GM12878 (cell line): ENCODE measurements at regions not wholly inside any gene's neighbourhood (a gene's known extent, or its start where the extent isn't known, plus 50 kb on each side); places are given as distances from the start of the nearest gene placed in this dataset.

Source experiments
- ATAC-seq: fragments of 200-7000 bp; cut with Tn5 transposase; 3 replicates; pipeline ENCODE4 v1.9.1; 2020; ENCODE audit warnings: mild to moderate bottlenecking, moderate library complexity
- BruUV-seq: library from RNA; stranded (reverse); fragments of 400-500 nt; replicated peaks from 2 replicates; lab custom pipeline; 2021; lab: Mats Ljungman, UMichigan
- CTCF ChIA-PET: fragments of 300-600 bp; sonication (Branson Sonifier 250); formaldehyde crosslinking; extraction: SDS; loops from one replicate; lab custom pipeline; 2021; ENCODE audit warnings: inconsistent platforms; lab: Yijun Ruan, JAX
- POLR2A ChIA-PET: fragments of 350-600 bp; formaldehyde crosslinking; extraction: SDS; loops from one replicate; lab custom pipeline; 2021; ENCODE audit warnings: inconsistent platforms; lab: Charles Lee
- RAD21 ChIA-PET: fragments of 300-600 bp; sonication (Branson Sonifier 250); formaldehyde crosslinking; loops from one replicate; lab custom pipeline; 2023; ENCODE audit warnings: antibody characterized with exemption; ENCODE audit not compliant: unreplicated experiment; lab: Charles Lee
- SMC1A ChIA-PET: fragments of 300-600 bp; sonication (Branson Sonifier 250); formaldehyde crosslinking; loops from one replicate; lab custom pipeline; 2023; ENCODE audit not compliant: unreplicated experiment, uncharacterized antibody; lab: Charles Lee
- DNase-seq: peaks from one replicate; pipeline ENCODE4 v3.0.0-alpha.2; 2011; ENCODE audit warnings: low read depth, low spot score
- FAIRE-seq: peaks from 3 replicates; lab custom pipeline; 2011; peaks lifted over from hg19 to GRCh38; lab: Jason Lieb, UNC
- H2AFZ ChIP-seq: 2 replicates; pipeline ENCODE4 v1.6.0; 2011; ENCODE audit warnings: low read depth, low read length, control low read depth; ENCODE audit not compliant: control insufficient read depth
- H3K27ac ChIP-seq: 2 replicates; pipeline ENCODE4 v1.5.1; 2011; ENCODE audit warnings: control low read depth; ENCODE audit not compliant: control insufficient read depth, insufficient read depth
- H3K27me3 ChIP-seq, 2 experiments: replicated peaks in 1 of 2; 2 replicates each; pipeline versions ENCODE4 v1.6.0 to v1.6.1; 2011; ENCODE audit warnings: low read length in 1 of 2; ENCODE audit not compliant: control insufficient read depth in 2 of 2, insufficient read depth in 2 of 2
- H3K36me3 ChIP-seq, 2 experiments: 2 replicates each; pipeline ENCODE4 v1.5.1; 2011; ENCODE audit warnings: low read length in 1 of 2; ENCODE audit not compliant: control insufficient read depth in 2 of 2, insufficient read depth in 2 of 2
- H3K4me1 ChIP-seq: 2 replicates; pipeline ENCODE4 v1.6.1; 2011; ENCODE audit warnings: mild to moderate bottlenecking, low read length, moderate library complexity, mixed read lengths; ENCODE audit not compliant: control insufficient read depth, insufficient read depth
- H3K4me2 ChIP-seq: 2 replicates; pipeline ENCODE4 v1.6.0; 2011; ENCODE audit warnings: control low read depth; ENCODE audit not compliant: control insufficient read depth, insufficient read depth
- H3K4me3 ChIP-seq: fragments of 200-600 bp; sonication (generic); 2 replicates; pipeline ENCODE4 v1.5.1; 2016
- H3K79me2 ChIP-seq: 2 replicates; pipeline ENCODE4 v1.6.0; 2011; ENCODE audit warnings: low read length; ENCODE audit not compliant: control insufficient read depth, insufficient read depth
- H3K9ac ChIP-seq: 2 replicates; pipeline ENCODE4 v1.8.0; 2011; ENCODE audit warnings: low read length, control low read depth, mixed read lengths; ENCODE audit not compliant: control insufficient read depth, insufficient read depth
- H3K9me3 ChIP-seq: replicated peaks from 3 replicates; pipeline ENCODE4 v1.5.1; 2011; ENCODE audit warnings: mild to moderate bottlenecking, low read length; ENCODE audit not compliant: control insufficient read depth, insufficient read depth
- H4K20me1 ChIP-seq: 2 replicates; pipeline ENCODE4 v1.6.0; 2011; ENCODE audit not compliant: control insufficient read depth, insufficient read depth
- ATF2 ChIP-seq: IDR thresholded peaks from 2 replicates; pipeline ENCODE4 v1.6.1; 2012; ENCODE audit warnings: low read length, inconsistent platforms
- ATF7 ChIP-seq: fragments of 450-650 bp; IDR thresholded peaks from 2 replicates; pipeline ENCODE4 v1.6.1; 2016; ENCODE audit warnings: low read depth, mild to moderate bottlenecking
- ETV6 ChIP-seq, 2 experiments: fragments of 450-650 bp in 1 of 2; IDR thresholded peaks in 1 of 2; conservative IDR thresholded peaks in 1 of 2; 2 replicates each; pipeline ENCODE4 v1.6.1; 2014; ENCODE audit warnings: antibody characterized with exemption in 1 of 2, borderline replicate concordance in 1 of 2, low read depth in 1 of 2, mild to moderate bottlenecking in 1 of 2, moderate library complexity in 1 of 2
- NBN ChIP-seq: fragments of 450-650 bp; IDR thresholded peaks from 2 replicates; pipeline ENCODE4 v1.6.1; 2016
- NKRF ChIP-seq: fragments of 450-650 bp; conservative IDR thresholded peaks from 2 replicates; pipeline ENCODE4 v1.6.1; 2017; ENCODE audit warnings: mild to moderate bottlenecking, moderate library complexity
- PKNOX1 ChIP-seq: fragments of 450-650 bp; IDR thresholded peaks from 2 replicates; pipeline ENCODE4 v1.6.1; 2016; ENCODE audit warnings: mild to moderate bottlenecking
- WGBS: methylation state at CpG from one replicate; pipeline ENCODE4 v1.1.6; 2016; ENCODE audit warnings: low lambda C conversion rate; ENCODE audit not compliant: insufficient replicate concordance, insufficient coverage; ENCODE audit errors: missing lambda C conversion rate; 5-methylcytosine and 5-hydroxymethylcytosine counted together
- in situ Hi-C: fragments of 300-500 bp; cut with MboI; formaldehyde crosslinking; loops from 9 replicates; pipeline ENCODE4 v1.14.3; 2018; ENCODE audit warnings: mixed read lengths
- intact Hi-C: fragments of 100-400 bp; cut with micrococcal nuclease; formaldehyde crosslinking; loops from one replicate; pipeline ENCODE4 v1.14.2; 2022; ENCODE audit not compliant: unreplicated experiment
- TF ChIP-seq, protein P1 (sequence below): fragments of 450-650 bp; IDR thresholded peaks from 2 replicates; pipeline ENCODE4 v1.6.1; 2016; ENCODE audit warnings: mild to moderate bottlenecking

DNA sequence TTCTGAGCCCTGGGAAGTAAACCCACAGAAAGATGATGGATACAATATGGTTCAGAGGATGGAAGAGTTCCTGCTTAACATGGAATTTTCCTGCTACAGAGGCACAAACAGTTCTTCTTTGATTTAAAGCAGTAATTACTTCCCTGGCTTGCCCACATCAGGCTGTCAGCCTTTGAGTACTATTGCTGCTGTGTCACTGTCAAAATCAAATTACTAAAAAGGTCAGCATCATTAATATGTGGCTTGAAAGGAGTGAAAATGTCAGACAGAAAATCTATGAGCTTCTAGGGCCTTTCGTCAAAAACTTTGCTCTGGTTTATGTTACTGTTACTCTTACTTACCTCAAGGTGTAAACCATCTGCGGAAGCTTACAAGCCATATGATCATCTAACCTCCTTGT is 98.6 kb upstream of the DPT start:
- Histone ChIP-seq H3K4me1 (no peaks in the 10 kb centered on the region), H3K9ac (no peak overlapping the region), H3K4me3 (no peak overlapping the region), H3K79me2 (no peaks in the 10 kb centered on the region), H4K20me1 (no peaks in the 10 kb centered on the region), H3K36me3 (no peaks in the 10 kb centered on the region), H2AFZ (no peak overlapping the region), H3K9me3 (no peaks in the 10 kb centered on the region), H3K4me2 (no peak overlapping the region), H3K27ac (no peak overlapping the region), H3K27me3 (no peaks in the 10 kb centered on the region)
- POLR2A ChIA-PET: no interaction called here
- TF ChIP-seq NBN (no peak), ATF7 (no peak), NKRF (no peak), ETV6 (conservative IDR thresholded peaks at IDR 0.05 in 1 of 2, IDR thresholded peaks at IDR 0.05 in 1 of 2; ENCODE audit: borderline replicate concordance in 1 of 2, low read depth in 1 of 2) (no peak), PKNOX1 (no peak), ATF2 (no peak)
- TF ChIP-seq, protein P1, sequence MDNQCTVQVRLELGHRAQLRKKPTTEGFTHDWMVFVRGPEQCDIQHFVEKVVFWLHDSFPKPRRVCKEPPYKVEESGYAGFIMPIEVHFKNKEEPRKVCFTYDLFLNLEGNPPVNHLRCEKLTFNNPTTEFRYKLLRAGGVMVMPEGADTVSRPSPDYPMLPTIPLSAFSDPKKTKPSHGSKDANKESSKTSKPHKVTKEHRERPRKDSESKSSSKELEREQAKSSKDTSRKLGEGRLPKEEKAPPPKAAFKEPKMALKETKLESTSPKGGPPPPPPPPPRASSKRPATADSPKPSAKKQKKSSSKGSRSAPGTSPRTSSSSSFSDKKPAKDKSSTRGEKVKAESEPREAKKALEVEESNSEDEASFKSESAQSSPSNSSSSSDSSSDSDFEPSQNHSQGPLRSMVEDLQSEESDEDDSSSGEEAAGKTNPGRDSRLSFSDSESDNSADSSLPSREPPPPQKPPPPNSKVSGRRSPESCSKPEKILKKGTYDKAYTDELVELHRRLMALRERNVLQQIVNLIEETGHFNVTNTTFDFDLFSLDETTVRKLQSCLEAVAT: no peak
- RAD21 ChIA-PET: interaction anchor here (0.6 to 1.1 kb wide), 2 partner anchors 34 to 262 kb away, joined by 3 read pairs; no protein-coding TSS in a partner anchor
- in situ Hi-C loops (no loop called here), intact Hi-C loops (no loop called here)
- SMC1A ChIA-PET: interaction anchor here (0.8 to 1.4 kb wide), 4 partner anchors 15 to 280 kb away, joined by 3 to 5 read pairs (median 3); no protein-coding TSS in a partner anchor
- FAIRE-seq (no peak), ATAC-seq (no peak), DNase-seq (no peak)
- no TSS peak for BruUV-seq
- 71% methylated on average over 2 of the region's 2 CpGs for WGBS
- CTCF ChIA-PET: interaction anchor here (0.9 to 1.6 kb wide), 3 partner anchors 17 to 191 kb away, joined by 3 to 4 read pairs (median 4); no protein-coding TSS in a partner anchor
